PC-3 (cell line): ENCODE measurements at regions not wholly inside any gene's neighbourhood (a gene's known extent, or its start where the extent isn't known, plus 50 kb on each side); places are given as distances from the start of the nearest gene placed in this dataset.

ENCODE experiments used
- ATAC-seq: fragments of 200-7000 bp; cut with Tn5 transposase; 2 replicates; pipeline ENCODE4 v1.9.1; 2020; ENCODE audit warnings: mild to moderate bottlenecking, moderate library complexity
- BruUV-seq: library from RNA; stranded (reverse); fragments of 400-500 nt; replicated peaks from 2 replicates; lab custom pipeline; 2021; lab: Mats Ljungman, UMichigan
- CTCF ChIA-PET: fragments of 300-600 bp; sonication (Branson Sonifier 250); formaldehyde crosslinking; loops from one replicate; lab custom pipeline; 2022; ENCODE audit warnings: antibody characterized with exemption; lab: Charles Lee
- POLR2A ChIA-PET: fragments of 300-600 bp; sonication (Branson Sonifier 250); formaldehyde crosslinking; loops from one replicate; lab custom pipeline; 2022; ENCODE audit warnings: antibody characterized with exemption; ENCODE audit not compliant: unreplicated experiment; lab: Charles Lee
- DNase-seq: peaks from one replicate; pipeline ENCODE4 v3.0.0-alpha.2; 2015
- H2AFZ ChIP-seq: fragments of 300-600 bp; sonication (generic); 2 replicates; pipeline ENCODE4 v1.6.0; 2016; ENCODE audit warnings: antibody characterized with exemption, low read length
- H3F3A ChIP-seq: fragments of 300-600 bp; sonication (generic); one replicate; pipeline ENCODE4 v1.6.0; 2017; ENCODE audit warnings: antibody characterized with exemption, low read length, control low read depth, mild to moderate bottlenecking; ENCODE audit not compliant: unreplicated experiment
- H3K27ac ChIP-seq: fragments of 300-600 bp; sonication (generic); 2 replicates; pipeline ENCODE4 v1.5.1; 2016; ENCODE audit warnings: mild to moderate bottlenecking, low read length
- H3K27me3 ChIP-seq: fragments of 300-600 bp; sonication (generic); 2 replicates; pipeline ENCODE4 v1.6.1; 2016; ENCODE audit warnings: low read length, mixed read lengths
- H3K36me3 ChIP-seq: fragments of 300-600 bp; sonication (generic); 2 replicates; pipeline ENCODE4 v1.6.1; 2016; ENCODE audit warnings: low read depth, mixed run types, low read length, mixed read lengths
- H3K4me1 ChIP-seq: fragments of 300-600 bp; sonication (generic); 2 replicates; pipeline ENCODE4 v1.5.1; 2016; ENCODE audit warnings: low read length; ENCODE audit not compliant: insufficient read depth
- H3K4me2 ChIP-seq: fragments of 300-600 bp; sonication (generic); 2 replicates; pipeline ENCODE4 v1.6.0; 2016; ENCODE audit warnings: low read length
- H3K4me3 ChIP-seq: fragments of 300-600 bp; sonication (generic); 2 replicates; pipeline ENCODE4 v1.5.1; 2016; ENCODE audit warnings: mild to moderate bottlenecking, low read length, mixed read lengths
- H3K79me2 ChIP-seq: fragments of 300-600 bp; sonication (generic); 2 replicates; pipeline ENCODE4 v1.6.1; 2017; ENCODE audit warnings: low read length, mixed read lengths
- H3K9ac ChIP-seq: fragments of 300-600 bp; sonication (generic); 2 replicates; pipeline ENCODE4 v1.6.0; 2016; ENCODE audit warnings: mild to moderate bottlenecking, low read length
- H3K9me2 ChIP-seq: fragments of 300-600 bp; sonication (generic); replicated peaks from 2 replicates; pipeline ENCODE4 v1.6.1; 2016; ENCODE audit warnings: mixed run types, low read length, mixed read lengths
- H3K9me3 ChIP-seq: fragments of 300-600 bp; sonication (generic); 2 replicates; pipeline ENCODE4 v1.6.1; 2016; ENCODE audit warnings: low read length, mixed read lengths
- H4K20me1 ChIP-seq: fragments of 300-600 bp; sonication (generic); 2 replicates; pipeline ENCODE4 v1.6.1; 2016; ENCODE audit warnings: low read length, mixed read lengths
- CTCF ChIP-seq: fragments of 300-600 bp; sonication (generic); conservative IDR thresholded peaks from 2 replicates; pipeline ENCODE4 v1.5.1; 2017; ENCODE audit warnings: antibody characterized with exemption, low read depth, mild to moderate bottlenecking, low read length
- EZH2 ChIP-seq: fragments of 300-600 bp; sonication (generic); IDR thresholded peaks from one replicate; pipeline ENCODE4 v1.6.1; 2017; ENCODE audit warnings: antibody characterized with exemption, mild to moderate bottlenecking, low read length; ENCODE audit not compliant: unreplicated experiment
- EZH2phosphoT487 ChIP-seq: fragments of 300-600 bp; sonication (generic); IDR thresholded peaks from 2 replicates; pipeline ENCODE4 v1.6.1; 2018; ENCODE audit warnings: mild to moderate bottlenecking, antibody characterized with exemption, low read length, borderline replicate concordance
- intact Hi-C: fragments of 100-400 bp; cut with micrococcal nuclease; formaldehyde crosslinking; loops from 2 replicates; pipeline ENCODE4 v1.9.0; 2023

GRCh38 chr7:36035186-36035585 is 117.9 kb upstream of the EEPD1 start:
- no peak overlapping the region for H3K9ac ChIP-seq
- H3K36me3 ChIP-seq: no peaks in the 10 kb centered on the region
- no peak overlapping the region for H3K27ac ChIP-seq
- CTCF ChIA-PET: no interaction called here
- H3K9me2 ChIP-seq: no peaks in the 10 kb centered on the region
- no peaks in the 10 kb centered on the region for H3K9me3 ChIP-seq
- peaks cover 64% of the 10 kb centered on the region for H3K4me1 ChIP-seq
- no peak overlapping the region for H2AFZ ChIP-seq
- POLR2A ChIA-PET: no interaction called here
- ATAC-seq (no peak), DNase-seq (no peak)
- BruUV-seq: no TSS peak
- peaks cover 4% of the 10 kb centered on the region for H3F3A ChIP-seq
- intact Hi-C loops: no loop called here
- no peaks in the 10 kb centered on the region for H4K20me1 ChIP-seq
- no peaks in the 10 kb centered on the region for H3K27me3 ChIP-seq
- H3K4me2 ChIP-seq: no peak overlapping the region
- no peak for TF ChIP-seq EZH2
- TF ChIP-seq EZH2phosphoT487: no peak
- no peak for TF ChIP-seq CTCF
- H3K79me2 ChIP-seq: no peaks in the 10 kb centered on the region
- no peak overlapping the region for H3K4me3 ChIP-seq

- Histone ChIP-seq H3K4me1 (peaks cover 74% of the 10 kb centered on the region), H3K36me3 (no peaks in the 10 kb centered on the region), H4K20me1 (no peaks in the 10 kb centered on the region), H2AFZ (0 out of 2 replicates have a peak overlapping the region, but pooled peaks have one; percentile 14), H3K27me3 (no peaks in the 10 kb centered on the region), H3K4me3 (peak overlapping the region; percentile 15; the same call in 1 of the 2 replicates), H3K79me2 (no peaks in the 10 kb centered on the region), H3K27ac (peak overlapping the region; percentile 100), H3K9me2 (no peaks in the 10 kb centered on the region), H3K4me2 (peak overlapping the region; percentile 82), H3K9me3 (no peaks in the 10 kb centered on the region), H3K9ac (peak overlapping the region; percentile 92), H3F3A (peaks cover 4% of the 10 kb centered on the region)
- intact Hi-C loops: no loop called here
- DNase-seq (peak; percentile 66), ATAC-seq (peak; percentile 14)
- BruUV-seq: TSS peak; percentile 95
- ChIA-PET POLR2A (no interaction called here), CTCF (no interaction called here)
- no peak for TF ChIP-seq EZH2
- TF ChIP-seq EZH2phosphoT487: no peak
- no peak for TF ChIP-seq CTCF
Observed at GRCh38 chr7:36036590-36036989, 116.5 kb upstream of the EEPD1 start.

GRCh38 chr7:36037121-36037662 is 115.9 kb upstream of the EEPD1 start:
- BruUV-seq: no TSS peak
- Histone ChIP-seq H3K4me2 (peak overlapping the region; percentile 85), H4K20me1 (no peaks in the 10 kb centered on the region), H3F3A (peaks cover 4% of the 10 kb centered on the region), H3K27ac (peak overlapping the region; percentile 100), H3K79me2 (no peaks in the 10 kb centered on the region), H3K4me3 (peak overlapping the region; percentile 39), H2AFZ (0 out of 2 replicates have a peak overlapping the region, but pooled peaks have one; percentile 14), H3K36me3 (no peaks in the 10 kb centered on the region), H3K27me3 (no peaks in the 10 kb centered on the region), H3K9me3 (no peaks in the 10 kb centered on the region), H3K4me1 (peaks cover 69% of the 10 kb centered on the region), H3K9ac (peak overlapping the region; percentile 92), H3K9me2 (no peaks in the 10 kb centered on the region)
- CTCF ChIA-PET: interaction anchor here (1.2 to 1.6 kb wide), 2 partner anchors 79 to 82 kb away, joined by 4 to 7 read pairs; no protein-coding TSS in a partner anchor
- POLR2A ChIA-PET: interaction anchor here (0.7 to 1.1 kb wide), 2 partner anchors 78 to 253 kb away, joined by 4 to 6 read pairs; no protein-coding TSS in a partner anchor
- intact Hi-C loops: loop anchor here (1.0 kb wide), 5 partner anchors 44 to 253 kb away; partner anchors contain the start of gene EEPD1
- DNase-seq (peak; percentile 99), ATAC-seq (peak; percentile 68)
- TF ChIP-seq EZH2phosphoT487: no peak
- no peak for TF ChIP-seq EZH2
- TF ChIP-seq CTCF: no peak
